ENCODE measurements at regions not wholly inside any gene's neighbourhood (a gene's known extent, or its start where the extent isn't known, plus 50 kb on each side); places are given as distances from the start of the nearest gene placed in this dataset.
"Not testable (repeated sequence)": the region's sequence is repeated elsewhere in the genome, so short reads cannot be mapped to it uniquely, and the experiment has no call there.

DNA sequence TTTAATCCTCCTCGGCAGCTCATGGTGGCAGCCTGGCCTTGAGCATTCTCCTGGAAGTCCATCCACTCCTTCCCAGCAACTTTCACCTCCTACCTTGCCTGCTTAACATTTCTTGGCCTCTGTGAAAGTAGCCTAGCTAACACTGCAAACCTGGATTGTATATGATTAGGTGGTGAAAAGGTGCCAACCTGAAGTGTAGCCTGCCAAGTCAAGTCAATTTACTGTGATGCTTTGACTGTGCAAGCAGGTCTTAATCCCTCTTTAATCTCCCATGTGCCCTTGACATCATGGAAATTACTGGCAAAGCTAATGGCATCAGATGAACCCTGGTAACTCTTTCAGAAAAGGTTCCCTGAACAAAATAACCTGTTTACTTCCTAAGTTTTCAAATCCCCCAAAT, 169.7 kb upstream of the NR2F2 start:
- no peak overlapping the region for H3K4me3 ChIP-seq (ENCODE audit: low read length in 2 of 2)
- H3K4me1 ChIP-seq (ENCODE audit: control insufficient read depth in 1 of 2, insufficient read depth in 2 of 2, low read length in 2 of 2) = peaks cover 0 to 3% of the 10 kb centered on the region in 2 donors
- intact Hi-C loops (cut with DNase I) = loop anchor here (10.0 kb wide), 1 partner anchor 896 kb away; no protein-coding TSS in a partner anchor
- peak overlapping the region in 1 of 2 donors; percentile 28 for H3K27ac ChIP-seq (ENCODE audit: low read depth in 1 of 2, low read length in 2 of 2)
- DNase-seq (no peak), ATAC-seq (ENCODE audit: low FRiP score) (no peak)
- no peaks in the 10 kb centered on the region for H3K9me3 ChIP-seq (ENCODE audit: control insufficient read depth, low read length)
- WGBS, 2 donors = 47% methylated on average over 1 of the region's 1 CpG
- H3K27me3 ChIP-seq (ENCODE audit: control insufficient read depth in 1 of 2, insufficient read depth in 2 of 2, low read length in 1 of 2) = no peaks in the 10 kb centered on the region
- no peaks in the 10 kb centered on the region for H3K36me3 ChIP-seq (ENCODE audit: control insufficient read depth in 1 of 2, insufficient read depth in 2 of 2, low read length in 1 of 2)

DNA sequence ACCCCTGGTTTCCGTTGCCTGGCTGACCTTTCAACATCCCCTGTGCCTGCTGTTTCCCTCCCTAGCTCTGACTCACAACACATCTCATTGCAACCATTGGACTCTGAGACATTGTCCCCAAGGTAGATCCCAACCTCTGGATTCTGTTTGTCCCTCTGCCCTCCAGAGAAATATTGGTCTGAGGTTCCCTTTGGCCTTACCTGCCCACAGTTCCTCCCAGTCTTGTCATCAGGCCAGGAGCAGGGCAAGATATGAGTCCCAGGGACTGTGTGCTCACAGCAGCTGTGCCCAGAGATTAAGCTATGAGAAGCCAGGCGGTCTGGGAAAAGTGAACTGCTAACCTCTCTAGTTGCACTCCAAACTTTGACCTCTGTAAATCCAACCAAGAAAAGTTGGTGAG, 168.2 kb upstream of the NR2F2 start:
- intact Hi-C loops (cut with DNase I) = loop anchor here (10.0 kb wide), 1 partner anchor 898 kb away; no protein-coding TSS in a partner anchor
- no peaks in the 10 kb centered on the region for H3K9me3 ChIP-seq (ENCODE audit: control insufficient read depth, low read length)
- ATAC-seq (ENCODE audit: low FRiP score) = no peak
- H3K27ac ChIP-seq (ENCODE audit: low read depth in 1 of 2, low read length in 2 of 2) = no peak overlapping the region
- no peaks in the 10 kb centered on the region for H3K27me3 ChIP-seq (ENCODE audit: control insufficient read depth in 1 of 2, insufficient read depth in 2 of 2, low read length in 1 of 2)
- no peak overlapping the region for H3K4me3 ChIP-seq (ENCODE audit: low read length in 2 of 2)
- peaks cover 0 to 3% of the 10 kb centered on the region in 2 donors for H3K4me1 ChIP-seq (ENCODE audit: control insufficient read depth in 1 of 2, insufficient read depth in 2 of 2, low read length in 2 of 2)
- no peak for DNase-seq
- WGBS, 2 donors = 92 to 94% methylated on average over 2 of the region's 2 CpGs
- H3K36me3 ChIP-seq (ENCODE audit: control insufficient read depth in 1 of 2, insufficient read depth in 2 of 2, low read length in 1 of 2) = no peaks in the 10 kb centered on the region

DNA sequence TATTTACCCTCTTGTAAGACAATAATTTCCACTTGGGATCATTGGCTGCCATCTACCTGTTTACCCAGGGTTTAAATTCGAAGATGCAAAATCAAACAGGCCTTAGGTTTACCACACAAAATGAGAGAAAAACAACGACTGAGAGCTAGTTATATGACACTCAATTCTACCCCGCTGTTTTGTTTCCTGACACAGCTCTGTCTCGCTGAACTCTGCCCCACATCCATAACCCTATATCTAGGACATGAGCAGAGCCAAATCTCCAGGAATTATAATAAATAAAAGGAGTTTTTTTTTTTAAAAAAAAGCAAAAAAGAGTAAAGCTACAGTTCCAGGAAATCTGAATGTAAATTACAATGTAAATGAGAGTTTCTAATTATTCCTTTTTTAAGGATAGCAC, 165.4 kb upstream of the NR2F2 start:
- ATAC-seq (ENCODE audit: low FRiP score) (no peak), DNase-seq (no peak)
- Histone ChIP-seq H3K27me3 (ENCODE audit: control insufficient read depth in 1 of 2, insufficient read depth in 2 of 2, low read length in 1 of 2) (no peaks in the 10 kb centered on the region), H3K4me3 (ENCODE audit: low read length in 2 of 2) (no peak overlapping the region), H3K27ac (ENCODE audit: low read depth in 1 of 2, low read length in 2 of 2) (no peak overlapping the region), H3K4me1 (ENCODE audit: control insufficient read depth in 1 of 2, insufficient read depth in 2 of 2, low read length in 2 of 2) (no peaks in the 10 kb centered on the region), H3K9me3 (ENCODE audit: control insufficient read depth, low read length) (no peaks in the 10 kb centered on the region), H3K36me3 (ENCODE audit: control insufficient read depth in 1 of 2, insufficient read depth in 2 of 2, low read length in 1 of 2) (no peaks in the 10 kb centered on the region)
- intact Hi-C loops (cut with DNase I) = loop anchor here (10.0 kb wide), 1 partner anchor 900 kb away; no protein-coding TSS in a partner anchor
- 93% methylated on average over 4 of the region's 4 CpGs for WGBS, 2 donors

DNA sequence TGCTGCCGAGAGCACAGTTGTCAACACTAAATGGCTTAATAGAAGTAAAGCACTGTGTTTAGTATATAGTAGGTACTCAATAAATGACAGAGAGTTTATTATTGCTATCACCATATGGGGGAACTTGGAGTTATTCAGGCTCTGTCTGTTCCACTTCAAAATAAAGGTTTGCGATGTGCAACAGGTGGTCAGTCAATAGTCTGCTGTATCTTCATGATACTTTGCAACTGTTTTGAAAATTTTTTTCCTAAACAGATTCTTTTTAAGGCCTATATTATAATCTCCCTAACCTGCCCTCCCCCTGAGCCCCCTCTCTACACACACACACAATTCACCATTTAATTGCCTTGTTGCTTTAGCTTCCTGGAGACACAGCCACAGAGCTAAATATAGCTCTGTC, 164.7 kb upstream of the NR2F2 start:
- no peak for ATAC-seq (ENCODE audit: low FRiP score)
- no peak for DNase-seq
- Histone ChIP-seq H3K4me1 (ENCODE audit: control insufficient read depth in 1 of 2, insufficient read depth in 2 of 2, low read length in 2 of 2) (no peaks in the 10 kb centered on the region), H3K27ac (ENCODE audit: low read depth in 1 of 2, low read length in 2 of 2) (no peak overlapping the region), H3K9me3 (ENCODE audit: control insufficient read depth, low read length) (no peaks in the 10 kb centered on the region), H3K36me3 (ENCODE audit: control insufficient read depth in 1 of 2, insufficient read depth in 2 of 2, low read length in 1 of 2) (no peaks in the 10 kb centered on the region), H3K4me3 (ENCODE audit: low read length in 2 of 2) (no peak overlapping the region), H3K27me3 (ENCODE audit: control insufficient read depth in 1 of 2, insufficient read depth in 2 of 2, low read length in 1 of 2) (no peaks in the 10 kb centered on the region)
- intact Hi-C loops (cut with DNase I) = loop anchor here (10.0 kb wide), 1 partner anchor 901 kb away; no protein-coding TSS in a partner anchor
- WGBS, 2 donors = 97 to 98% methylated on average over 2 of the region's 2 CpGs

DNA sequence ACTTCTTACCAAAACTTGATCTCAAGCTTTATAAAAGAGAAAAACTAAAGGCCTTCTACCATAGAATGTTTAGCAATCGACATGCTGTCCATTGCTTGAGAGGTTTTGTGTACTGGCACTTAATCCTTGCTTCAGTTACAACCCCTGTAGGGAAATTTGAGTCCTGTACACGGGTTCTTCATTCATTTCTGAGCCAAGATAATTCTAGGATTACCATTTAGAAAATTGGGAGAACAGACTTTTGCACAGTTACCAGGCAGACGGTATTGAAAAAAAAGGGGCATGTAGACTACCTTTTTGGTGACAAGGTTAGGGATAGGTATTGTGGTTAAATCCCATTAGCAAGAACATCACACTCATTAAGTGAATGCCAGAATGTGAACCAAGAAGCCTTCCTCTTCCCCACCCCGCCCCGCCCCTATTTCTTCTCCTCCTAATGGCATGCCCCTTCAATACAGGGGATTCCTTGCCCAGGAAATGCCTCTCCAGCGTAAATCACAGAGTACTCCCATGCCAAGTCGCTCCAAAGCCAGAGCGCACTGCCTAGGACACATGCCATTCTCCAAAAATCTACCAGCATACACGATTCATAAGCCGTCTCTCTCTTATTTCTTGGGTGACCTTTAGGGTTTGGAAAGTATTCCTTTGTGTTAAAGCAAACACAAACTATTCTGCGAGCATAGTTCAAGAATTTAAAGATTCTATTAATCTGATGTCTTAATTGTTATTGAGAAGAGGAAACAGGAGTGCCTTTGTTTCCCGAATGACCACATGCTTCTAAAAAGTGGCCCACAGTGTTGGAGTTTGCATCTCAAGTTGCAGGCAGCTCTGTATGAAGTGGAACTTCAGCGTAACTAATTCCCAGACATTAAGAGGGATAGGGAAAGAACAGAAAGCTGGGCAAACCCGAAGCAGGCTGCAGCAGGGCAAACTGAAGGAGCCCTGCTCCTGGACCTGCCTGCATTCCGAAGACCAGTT, 164.0 kb upstream of the NR2F2 start:
- ATAC-seq (ENCODE audit: low FRiP score) = peak; percentile 53
- Histone ChIP-seq H3K27me3 (ENCODE audit: control insufficient read depth in 1 of 2, insufficient read depth in 2 of 2, low read length in 1 of 2) (no peaks in the 10 kb centered on the region), H3K36me3 (ENCODE audit: control insufficient read depth in 1 of 2, insufficient read depth in 2 of 2, low read length in 1 of 2) (no peaks in the 10 kb centered on the region), H3K9me3 (ENCODE audit: control insufficient read depth, low read length) (no peaks in the 10 kb centered on the region), H3K4me3 (ENCODE audit: low read length in 2 of 2) (no peak overlapping the region), H3K27ac (ENCODE audit: low read depth in 1 of 2, low read length in 2 of 2) (no peak overlapping the region), H3K4me1 (ENCODE audit: control insufficient read depth in 1 of 2, insufficient read depth in 2 of 2, low read length in 2 of 2) (no peaks in the 10 kb centered on the region)
- intact Hi-C loops (cut with DNase I) = loop anchor here (10.0 kb wide), 1 partner anchor 902 kb away; no protein-coding TSS in a partner anchor
- DNase-seq = no peak
- WGBS, 2 donors = 52 to 57% methylated on average over 15 of the region's 15 CpGs

DNA sequence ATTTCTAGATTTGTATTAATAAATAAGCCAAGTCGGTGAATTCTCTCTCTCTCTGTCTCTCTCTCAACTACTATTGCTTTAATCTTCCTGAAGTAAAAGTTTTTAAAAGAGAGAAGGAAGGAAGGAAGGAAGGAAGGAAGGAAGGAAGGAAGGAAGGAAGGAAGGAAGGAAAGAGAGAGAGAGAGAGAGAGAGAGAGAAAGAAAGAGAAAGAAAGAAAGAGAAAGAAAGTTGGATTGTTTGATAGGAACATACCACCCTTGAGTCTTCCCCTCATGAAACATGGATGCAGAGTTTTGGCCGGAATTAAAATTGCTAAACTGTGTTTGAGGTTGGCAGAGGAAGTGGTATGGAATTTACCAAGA, 159.9 kb upstream of the NR2F2 start:
- H3K27ac ChIP-seq (ENCODE audit: low read depth in 1 of 2, low read length in 2 of 2) = not testable (repeated sequence)
- WGBS, 2 donors = 91 to 93% methylated on average over 2 of the region's 2 CpGs

DNA sequence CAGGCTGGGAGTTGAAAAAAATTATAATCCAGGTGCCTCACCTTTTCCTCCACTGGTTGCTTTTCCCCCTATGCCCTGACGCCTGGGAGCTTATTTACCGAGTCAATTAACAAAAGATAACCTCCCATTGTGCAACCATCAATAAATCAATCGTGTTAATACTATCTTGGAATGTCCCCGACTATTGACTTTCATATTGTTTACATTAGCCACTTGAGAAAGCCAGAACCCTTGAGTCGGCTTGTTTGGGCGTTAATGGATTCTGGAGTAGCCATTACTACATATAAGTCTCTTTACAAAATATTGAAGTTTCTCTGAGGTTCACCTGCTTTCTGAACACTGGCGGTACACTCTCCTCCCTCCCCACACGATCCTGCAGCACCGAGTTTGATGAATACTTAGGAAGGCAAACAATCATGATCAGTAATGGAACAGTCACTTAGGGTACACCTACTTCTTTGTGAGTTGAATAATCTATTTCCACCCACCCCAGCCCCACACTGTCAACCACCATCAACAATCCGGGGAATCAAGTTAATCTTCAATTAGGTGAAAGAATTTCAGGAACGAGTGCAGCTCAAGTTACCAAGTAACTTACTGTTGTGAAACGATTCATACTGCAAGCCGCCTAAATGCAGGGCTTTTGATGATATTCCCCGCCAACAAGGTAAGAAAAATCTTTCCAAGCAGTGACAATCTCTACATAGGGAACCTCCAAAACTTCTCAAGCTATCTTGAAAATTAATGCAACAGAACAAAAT, 159.3 kb upstream of the NR2F2 start:
- Histone ChIP-seq H3K4me3 (ENCODE audit: low read length in 2 of 2) (no peak overlapping the region), H3K36me3 (ENCODE audit: control insufficient read depth in 1 of 2, insufficient read depth in 2 of 2, low read length in 1 of 2) (no peaks in the 10 kb centered on the region), H3K9me3 (ENCODE audit: control insufficient read depth, low read length) (no peaks in the 10 kb centered on the region), H3K27me3 (ENCODE audit: control insufficient read depth in 1 of 2, insufficient read depth in 2 of 2, low read length in 1 of 2) (no peaks in the 10 kb centered on the region), H3K27ac (ENCODE audit: low read depth in 1 of 2, low read length in 2 of 2) (no peak overlapping the region), H3K4me1 (ENCODE audit: control insufficient read depth in 1 of 2, insufficient read depth in 2 of 2, low read length in 2 of 2) (no peaks in the 10 kb centered on the region)
- intact Hi-C loops (cut with DNase I) = no loop called here
- WGBS, 2 donors = 72 to 81% methylated on average over 14 of the region's 14 CpGs
- DNase-seq (no peak), ATAC-seq (ENCODE audit: low FRiP score) (no peak)

More for the DNA sequence above, 159.9 kb upstream of the NR2F2 start:
- H3K27me3 ChIP-seq (ENCODE audit: control insufficient read depth in 1 of 2, insufficient read depth in 2 of 2, low read length in 1 of 2); H3K4me1 ChIP-seq (ENCODE audit: control insufficient read depth in 1 of 2, insufficient read depth in 2 of 2, low read length in 2 of 2); H3K36me3 ChIP-seq (ENCODE audit: control insufficient read depth in 1 of 2, insufficient read depth in 2 of 2, low read length in 1 of 2); H3K9me3 ChIP-seq (ENCODE audit: control insufficient read depth, low read length); DNase-seq; intact Hi-C loops (cut with DNase I); ATAC-seq (ENCODE audit: low FRiP score); H3K4me3 ChIP-seq (ENCODE audit: low read length in 2 of 2): not testable (repeated sequence)

DNA sequence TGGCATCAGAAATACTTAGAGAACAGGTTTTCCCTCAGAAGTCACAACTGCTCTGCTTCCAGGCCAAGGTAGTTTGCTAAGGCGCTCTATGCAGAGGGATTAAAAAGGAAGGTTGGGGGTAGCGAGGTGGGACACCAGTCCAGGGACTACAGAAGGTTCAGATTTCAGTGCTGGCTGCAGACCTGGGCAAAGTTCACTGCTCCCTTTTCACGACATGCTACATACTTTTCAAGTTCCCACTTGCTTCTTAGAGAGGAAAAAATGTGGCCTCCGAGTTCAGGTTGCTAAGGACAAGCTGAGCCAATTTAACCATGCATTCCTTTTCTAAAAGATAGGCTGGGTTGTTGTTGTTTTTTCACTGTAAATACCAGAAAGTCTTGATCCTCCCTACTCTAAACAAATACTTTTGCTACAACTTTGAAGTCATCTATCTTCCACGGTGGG, 158.6 kb upstream of the NR2F2 start:
- intact Hi-C loops (cut with DNase I) = no loop called here
- no peak overlapping the region for H3K4me3 ChIP-seq (ENCODE audit: low read length in 2 of 2)
- no peaks in the 10 kb centered on the region for H3K36me3 ChIP-seq (ENCODE audit: control insufficient read depth in 1 of 2, insufficient read depth in 2 of 2, low read length in 1 of 2)
- no peaks in the 10 kb centered on the region for H3K9me3 ChIP-seq (ENCODE audit: control insufficient read depth, low read length)
- 55 to 58% methylated on average over 5 of the region's 5 CpGs for WGBS, 2 donors
- H3K27me3 ChIP-seq (ENCODE audit: control insufficient read depth in 1 of 2, insufficient read depth in 2 of 2, low read length in 1 of 2) = no peaks in the 10 kb centered on the region
- H3K27ac ChIP-seq (ENCODE audit: low read depth in 1 of 2, low read length in 2 of 2) = no peak overlapping the region
- DNase-seq (no peak), ATAC-seq (ENCODE audit: low FRiP score) (no peak)
- H3K4me1 ChIP-seq (ENCODE audit: control insufficient read depth in 1 of 2, insufficient read depth in 2 of 2, low read length in 2 of 2) = no peaks in the 10 kb centered on the region

All from aorta (tissue), 5 donors.